ENCODE measurements at regions not wholly inside any gene's neighbourhood (a gene's known extent, or its start where the extent isn't known, plus 50 kb on each side); places are given as distances from the start of the nearest gene placed in this dataset.

- no peak for DNase-seq
These were observed 300.8 kb upstream of the STXBP5 start for GRCh38 chr6:146903451-146903850.

- DNase-seq, result no peak
These were observed 299.6 kb upstream of the STXBP5 start for GRCh38 chr6:146904596-146904995.

- peak; percentile 6 for DNase-seq
These were observed 299.0 kb upstream of the STXBP5 start for GRCh38 chr6:146905181-146905704.

GRCh38 chr6:146908786-146909185 lies 295.4 kb upstream of the STXBP5 start:
- no peak for DNase-seq

- no peak for DNase-seq
These were observed 294.8 kb upstream of the STXBP5 start for GRCh38 chr6:146909376-146909775.

GRCh38 chr6:146909886-146910285 lies 294.3 kb upstream of the STXBP5 start:
- DNase-seq, result no peak

GRCh38 chr6:146910611-146911010 lies 293.6 kb upstream of the STXBP5 start:
- no peak for DNase-seq

GRCh38 chr6:146911635-146912215 lies 292.5 kb upstream of the STXBP5 start:
- DNase-seq, result no peak

GRCh38 chr6:146912730-146913685 lies 291.2 kb upstream of the STXBP5 start:
- DNase-seq, result no peak

GRCh38 chr6:146913842-146914488 lies 290.3 kb upstream of the STXBP5 start:
- DNase-seq, result peak; percentile 34

- peak; percentile 66 for DNase-seq
These were observed 289.4 kb upstream of the STXBP5 start for GRCh38 chr6:146914489-146915483.

- DNase-seq, result no peak
These were observed 288.5 kb upstream of the STXBP5 start for GRCh38 chr6:146915671-146916127.

- DNase-seq, result no peak
These were observed 287.7 kb upstream of the STXBP5 start for GRCh38 chr6:146916435-146917025.

- DNase-seq, result no peak
These were observed 287.0 kb upstream of the STXBP5 start for GRCh38 chr6:146917182-146917581.

GRCh38 chr6:146917979-146918378 lies 286.2 kb upstream of the STXBP5 start:
- DNase-seq, result no peak

- no peak for DNase-seq
These were observed 285.2 kb upstream of the STXBP5 start for GRCh38 chr6:146919017-146919416.

GRCh38 chr6:146923205-146923833 lies 280.9 kb upstream of the STXBP5 start:
- DNase-seq, result no peak

GRCh38 chr6:146925846-146926245 lies 278.4 kb upstream of the STXBP5 start:
- no peak for DNase-seq

- no peak for DNase-seq
These were observed 275.7 kb upstream of the STXBP5 start for GRCh38 chr6:146928503-146928902.

- no peak for DNase-seq
These were observed 273.0 kb upstream of the STXBP5 start for GRCh38 chr6:146931214-146931613.

- DNase-seq, result no peak
These were observed 266.9 kb upstream of the STXBP5 start for GRCh38 chr6:146937316-146937715.

Measured in skin of body (tissue), 1 donor.